ENCODE measurements at regions not wholly inside any gene's neighbourhood (a gene's known extent, or its start where the extent isn't known, plus 50 kb on each side); places are given as distances from the start of the nearest gene placed in this dataset.

DNA sequence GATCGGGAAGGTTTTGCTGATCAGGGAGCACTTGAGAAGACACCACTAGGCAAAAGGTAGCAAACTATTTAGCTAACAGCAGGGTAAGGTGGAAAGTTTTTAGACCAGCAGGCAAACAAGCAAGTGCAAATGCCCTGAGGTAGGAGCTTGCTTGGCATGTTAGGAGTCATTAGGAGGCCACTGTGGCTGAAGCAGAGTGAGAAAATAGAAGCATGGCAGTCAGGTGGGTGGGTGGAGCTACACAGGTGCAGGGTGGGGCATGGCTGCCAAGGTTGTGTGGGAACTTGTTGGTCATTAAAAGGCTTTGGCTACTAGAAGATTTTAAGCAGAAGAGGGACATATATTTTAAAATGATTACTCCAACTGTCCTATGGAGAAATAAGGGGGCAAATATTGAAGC is 77.3 kb downstream of the EDN1 start:
- TF ChIP-seq, protein P1, sequence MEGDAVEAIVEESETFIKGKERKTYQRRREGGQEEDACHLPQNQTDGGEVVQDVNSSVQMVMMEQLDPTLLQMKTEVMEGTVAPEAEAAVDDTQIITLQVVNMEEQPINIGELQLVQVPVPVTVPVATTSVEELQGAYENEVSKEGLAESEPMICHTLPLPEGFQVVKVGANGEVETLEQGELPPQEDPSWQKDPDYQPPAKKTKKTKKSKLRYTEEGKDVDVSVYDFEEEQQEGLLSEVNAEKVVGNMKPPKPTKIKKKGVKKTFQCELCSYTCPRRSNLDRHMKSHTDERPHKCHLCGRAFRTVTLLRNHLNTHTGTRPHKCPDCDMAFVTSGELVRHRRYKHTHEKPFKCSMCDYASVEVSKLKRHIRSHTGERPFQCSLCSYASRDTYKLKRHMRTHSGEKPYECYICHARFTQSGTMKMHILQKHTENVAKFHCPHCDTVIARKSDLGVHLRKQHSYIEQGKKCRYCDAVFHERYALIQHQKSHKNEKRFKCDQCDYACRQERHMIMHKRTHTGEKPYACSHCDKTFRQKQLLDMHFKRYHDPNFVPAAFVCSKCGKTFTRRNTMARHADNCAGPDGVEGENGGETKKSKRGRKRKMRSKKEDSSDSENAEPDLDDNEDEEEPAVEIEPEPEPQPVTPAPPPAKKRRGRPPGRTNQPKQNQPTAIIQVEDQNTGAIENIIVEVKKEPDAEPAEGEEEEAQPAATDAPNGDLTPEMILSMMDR (IDR thresholded peaks at IDR 0.05; ENCODE audit: extremely low read depth, missing control alignments), result no peak
- no peak for DNase-seq (ENCODE audit: low spot score)

DNA sequence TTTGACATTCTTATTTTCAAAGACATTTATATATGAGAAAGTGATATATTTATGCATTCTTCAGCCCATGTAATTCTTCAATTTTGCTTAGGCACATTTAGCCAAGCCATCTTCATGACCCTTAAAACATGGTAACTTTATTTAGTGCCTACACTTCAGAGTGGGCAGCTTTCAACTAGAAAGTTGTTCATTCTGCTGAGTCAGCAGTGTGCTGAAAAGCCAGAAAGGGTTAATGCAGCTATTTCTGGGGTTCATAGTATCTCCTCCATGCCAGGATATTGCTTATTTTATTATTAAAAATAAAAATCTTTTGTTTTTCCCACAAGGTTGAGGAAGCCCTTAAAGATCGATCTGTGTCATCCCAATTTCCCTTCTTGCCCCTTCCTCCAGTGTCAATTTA is 79.2 kb downstream of the EDN1 start:
- TF ChIP-seq, protein P1 (IDR thresholded peaks at IDR 0.05; ENCODE audit: extremely low read depth, missing control alignments), result no peak
- DNase-seq (ENCODE audit: low spot score), result no peak

DNA sequence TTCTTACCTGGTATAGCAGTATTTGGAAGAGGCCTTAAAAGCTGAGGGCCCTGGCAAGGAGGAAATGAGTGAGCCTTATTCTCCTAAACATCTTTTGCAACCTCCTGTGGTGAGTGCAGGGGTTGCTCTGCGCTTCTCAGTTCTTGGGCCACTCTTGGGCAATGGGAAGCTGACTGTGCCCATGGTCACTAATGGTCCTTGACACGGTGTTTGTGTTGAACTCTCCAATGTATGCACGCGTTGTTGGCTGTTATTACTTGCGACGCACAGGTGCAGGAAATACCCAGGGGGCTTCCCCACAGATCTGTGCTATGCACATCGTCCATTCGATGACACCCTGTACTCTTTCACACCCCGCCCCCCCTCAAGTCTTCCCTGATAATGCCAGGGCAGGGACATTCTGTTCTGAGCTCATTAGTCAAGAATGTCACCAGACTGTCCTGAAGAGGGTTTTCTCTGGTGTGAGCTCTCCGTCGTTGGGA is 79.7 kb downstream of the EDN1 start:
- peak; percentile 50 for DNase-seq (ENCODE audit: low spot score)

DNA sequence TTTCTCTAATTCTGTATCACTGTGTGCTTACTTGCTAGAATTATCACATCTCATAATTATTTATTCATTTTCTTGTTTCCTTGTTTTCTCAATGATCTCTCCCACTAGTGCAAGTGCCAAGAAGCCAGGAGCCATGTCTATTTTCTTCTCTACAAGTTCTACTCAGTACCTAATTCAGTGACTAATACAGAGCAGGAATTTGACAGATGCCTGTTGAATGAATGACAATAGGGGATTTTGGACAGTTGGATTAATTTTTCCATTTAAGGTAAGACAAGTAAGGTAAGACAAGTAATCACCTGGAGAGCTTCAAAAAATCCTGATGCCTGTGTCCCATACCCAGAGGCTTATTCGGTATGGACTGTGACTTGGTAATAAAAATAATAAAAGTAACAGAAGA is 81.0 kb downstream of the EDN1 start:
- TF ChIP-seq, protein P1 (IDR thresholded peaks at IDR 0.05; ENCODE audit: extremely low read depth, missing control alignments), result no peak
- no peak for DNase-seq (ENCODE audit: low spot score)

More for the DNA sequence above, 79.7 kb downstream of the EDN1 start:
- TF ChIP-seq, protein P1 (IDR thresholded peaks at IDR 0.05; ENCODE audit: extremely low read depth, missing control alignments), result no peak

DNA sequence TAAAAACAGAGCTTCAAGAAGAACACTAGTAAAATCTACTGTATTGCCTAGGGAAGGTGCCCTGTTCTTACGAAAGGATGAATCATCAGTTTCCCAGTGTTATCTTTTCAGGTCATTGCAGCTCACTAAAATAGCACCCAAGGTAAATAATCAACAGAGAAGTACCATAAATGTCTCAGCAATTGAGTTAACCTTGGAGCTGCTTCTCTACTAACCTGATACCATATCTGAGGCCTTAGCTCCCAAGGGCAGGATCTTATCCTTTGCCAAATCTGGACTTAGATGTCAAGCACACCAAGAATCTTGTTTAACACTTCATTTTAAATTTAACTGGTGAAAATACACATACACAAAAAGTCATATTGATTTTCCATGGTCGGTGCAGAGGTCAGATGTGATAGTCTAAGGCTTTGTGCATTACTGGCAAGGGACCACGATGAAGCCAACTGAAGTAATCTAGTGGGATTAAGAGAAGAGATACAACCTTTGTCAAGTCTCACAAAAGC is 81.5 kb downstream of the EDN1 start:
- no peak for DNase-seq (ENCODE audit: low spot score)
- TF ChIP-seq, protein P1 (IDR thresholded peaks at IDR 0.05; ENCODE audit: extremely low read depth, missing control alignments), result no peak

DNA sequence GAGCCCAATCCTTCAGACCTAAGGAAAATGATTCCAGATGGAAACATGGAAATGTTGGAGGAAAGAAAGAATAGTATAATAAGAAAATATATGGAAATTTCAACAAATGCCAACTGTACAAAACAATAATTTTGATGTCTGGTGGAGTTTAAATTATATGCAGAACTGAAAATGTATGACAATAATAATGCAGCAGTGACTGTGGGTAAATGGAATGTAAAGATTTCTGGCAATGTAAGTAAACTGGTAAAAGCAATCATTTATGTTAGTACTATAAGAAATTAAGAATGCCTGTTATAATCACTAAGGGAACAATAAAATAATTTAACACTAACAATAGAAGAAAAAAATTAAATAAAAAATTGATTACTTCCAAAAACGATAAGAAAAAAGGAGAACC is 89.0 kb downstream of the EDN1 start:
- DNase-seq (ENCODE audit: low spot score), result no peak
- TF ChIP-seq, protein P1 (IDR thresholded peaks at IDR 0.05; ENCODE audit: extremely low read depth, missing control alignments), result no peak

DNA sequence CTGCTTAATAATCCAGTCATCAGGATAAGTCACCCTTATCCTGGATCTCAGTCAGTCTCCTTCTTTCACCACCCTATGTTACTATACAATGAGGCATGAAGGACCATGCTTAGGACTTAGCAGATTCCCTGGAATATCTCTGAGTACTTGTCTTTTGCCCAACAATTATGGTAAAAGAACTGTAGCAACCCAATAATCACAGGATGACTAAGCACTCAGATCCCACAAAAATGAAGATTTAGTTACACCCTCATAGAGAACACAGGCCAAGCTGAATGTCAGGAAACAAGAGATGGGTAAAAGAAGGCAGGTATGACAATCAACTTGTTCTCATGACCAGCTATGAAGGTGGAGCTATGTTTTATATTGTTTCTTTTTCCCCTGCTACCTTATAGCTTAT is 91.4 kb downstream of the EDN1 start:
- TF ChIP-seq, protein P1 (IDR thresholded peaks at IDR 0.05; ENCODE audit: extremely low read depth, missing control alignments), result no peak
- DNase-seq (ENCODE audit: low spot score), result no peak

Measured in GM20000 (cell line).